ENCODE measurements at regions not wholly inside any gene's neighbourhood (a gene's known extent, or its start where the extent isn't known, plus 50 kb on each side); places are given as distances from the start of the nearest gene placed in this dataset.

GRCh38 chr4:125991398-125991797, 676.6 kb downstream of the FAT4 start:
- Histone ChIP-seq H3K9ac (replicated peaks; ENCODE audit: extremely low read depth, insufficient read depth, low read length) (no peak overlapping the region), H3K4me2 (ENCODE audit: insufficient read depth, low read length) (no peak overlapping the region), H3K27ac (ENCODE audit: insufficient read depth, low read depth, low read length) (no peak overlapping the region), H3K4me3 (replicated peaks in 1 of 3; ENCODE audit: insufficient read depth in 1 of 3, low read depth in 1 of 3, low read length in 3 of 3) (no peak overlapping the region), H3K9me1 (replicated peaks; ENCODE audit: control insufficient read depth, extremely low read depth, insufficient read depth, low read length) (no peaks in the 10 kb centered on the region), H3K79me2 (ENCODE audit: control insufficient read depth, insufficient read depth, low read length) (no peaks in the 10 kb centered on the region), H3K36me3 (ENCODE audit: control insufficient read depth in 2 of 2, extremely low read depth in 1 of 2, insufficient read depth in 2 of 2, low read length in 2 of 2) (no peaks in the 10 kb centered on the region), H3K9me3 (replicated peaks; ENCODE audit: control insufficient read depth, insufficient read depth, low read length) (no peaks in the 10 kb centered on the region), H3K4me1 (ENCODE audit: control insufficient read depth, extremely low read depth, insufficient read depth, low read length) (no peaks in the 10 kb centered on the region), H2AFZ (ENCODE audit: low read depth, low read length) (no peak overlapping the region), H3K27me3 (ENCODE audit: control insufficient read depth in 2 of 2, insufficient read depth in 2 of 2, low read length in 2 of 2) (no peaks in the 10 kb centered on the region), H4K20me1 (replicated peaks; ENCODE audit: control insufficient read depth, extremely low read depth, insufficient read depth, low read length) (no peaks in the 10 kb centered on the region)
- DNase-seq (ENCODE audit: low read depth, low spot score) (no peak), FAIRE-seq (no peak)
- ChIA-PET CTCF (no interaction called here), POLR2A (no interaction called here)
- intact Hi-C loops (cut with micrococcal nuclease) = no loop called here
- dilution Hi-C loops (cut with MboI; ENCODE audit: extremely low pct_ligation_motif_present, low sequenced_read_pairs) = no loop called here
- no TSS peak for BruUV-seq (replicated peaks)
- TF ChIP-seq JUN (IDR thresholded peaks at IDR 0.05; ENCODE audit: borderline replicate concordance, insufficient read depth, insufficient read length, low read depth) = no peak
- no peak for TF ChIP-seq POLR2AphosphoS5 (IDR thresholded peaks at IDR 0.05; ENCODE audit: insufficient read depth, low read depth, low read length)
- TF ChIP-seq MAX (IDR thresholded peaks at IDR 0.05; ENCODE audit: insufficient read depth, insufficient read length) = no peak
- TF ChIP-seq MYC (IDR thresholded peaks at IDR 0.05; ENCODE audit: low read depth, low read length) = no peak
- TF ChIP-seq POLR2A (IDR thresholded peaks at IDR 0.05; ENCODE audit: low read depth, low read length) = no peak
- no peak for TF ChIP-seq GATA2 (IDR thresholded peaks at IDR 0.05; ENCODE audit: insufficient read depth, insufficient read length, low read depth, low read length)
- no peak for TF ChIP-seq FOS (IDR thresholded peaks at IDR 0.05; ENCODE audit: borderline replicate concordance, insufficient read depth, low read length)
- no peak for TF ChIP-seq CTCF (IDR thresholded peaks at IDR 0.05; ENCODE audit: extremely low read depth in 1 of 2, insufficient read depth in 1 of 2, low read depth in 1 of 2, low read length in 2 of 2)
- TF ChIP-seq EZH2 (IDR thresholded peaks at IDR 0.05; ENCODE audit: borderline replicate concordance, low read depth, low read length, severe bottlenecking) = no peak
